Epidermal melanocyte (primary cell): ENCODE measurements at regions not wholly inside any gene's neighbourhood (a gene's known extent, or its start where the extent isn't known, plus 50 kb on each side); places are given as distances from the start of the nearest gene placed in this dataset.

Source experiments
- DNase-seq: peaks from one replicate; pipeline ENCODE4 v3.0.0; 2011; ENCODE audit warnings: low spot score; ENCODE audit not compliant: insufficient read length

DNA sequence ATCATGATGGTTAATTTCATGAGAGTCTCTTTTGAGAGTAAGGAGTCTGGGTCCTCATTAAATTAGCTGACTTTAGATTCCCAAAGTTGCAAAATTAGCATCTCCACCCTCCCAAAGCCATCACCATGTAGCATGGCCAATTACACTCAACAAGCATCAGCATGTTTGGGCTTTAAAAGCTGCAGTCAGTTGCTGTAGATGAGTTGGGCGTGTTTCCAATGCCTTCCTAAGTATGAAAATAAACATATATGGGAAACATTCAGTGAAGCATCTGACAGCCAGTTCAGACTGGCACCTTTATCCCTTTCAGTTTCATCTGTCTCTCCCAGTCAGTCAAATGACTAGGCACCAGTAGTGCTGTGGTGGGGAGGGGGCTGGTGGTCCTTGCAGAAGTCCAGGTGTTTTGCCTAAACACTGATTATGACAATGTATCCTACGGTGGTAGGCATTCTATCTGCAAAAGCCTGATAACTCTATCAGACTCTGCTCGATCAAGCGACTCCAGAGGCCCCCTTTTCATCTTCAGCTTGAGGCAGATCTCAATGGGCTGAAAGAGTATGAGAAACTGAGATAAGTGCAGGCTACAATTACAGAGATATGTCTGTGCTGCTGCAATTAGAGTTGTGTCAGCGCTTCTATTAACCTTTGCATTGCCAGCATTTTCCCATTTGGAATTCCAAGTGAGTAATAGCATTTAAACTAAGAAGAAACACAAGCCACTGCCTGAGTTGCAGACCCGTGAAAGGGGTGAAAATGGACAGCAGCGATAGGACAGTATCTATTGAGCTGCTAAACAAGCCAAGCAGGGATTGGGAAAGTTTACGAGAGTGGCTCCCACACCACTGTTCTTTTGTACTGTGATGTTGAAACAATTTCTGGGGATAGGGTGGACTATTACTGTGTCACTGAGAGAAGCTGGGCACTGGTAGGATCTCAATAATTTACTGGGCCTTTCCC, 67.3 kb upstream of the SPOPL start:
- no peak for DNase-seq

DNA sequence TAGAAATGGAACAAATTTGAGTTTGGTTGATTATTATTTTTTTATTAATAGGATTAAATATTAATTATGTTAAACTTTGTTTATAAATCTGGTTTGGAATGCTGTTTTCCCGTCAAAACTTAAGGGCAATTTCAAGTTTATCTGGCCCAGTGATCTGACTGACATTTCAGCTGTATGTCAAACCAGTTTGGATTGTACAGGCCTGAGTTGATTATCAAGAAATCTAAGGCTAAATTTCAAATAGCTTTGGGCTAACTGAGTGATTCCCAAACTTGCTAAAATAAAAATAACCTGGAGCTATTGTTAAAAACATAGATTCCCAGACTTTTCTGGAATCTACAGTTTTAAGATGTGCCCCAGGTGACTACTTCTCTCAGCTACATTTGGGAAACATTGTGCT, 65.9 kb upstream of the SPOPL start:
- DNase-seq = no peak

- no peak for DNase-seq
Measured at GRCh38 chr2:138439733-138440132, 61.8 kb upstream of the SPOPL start.

DNA sequence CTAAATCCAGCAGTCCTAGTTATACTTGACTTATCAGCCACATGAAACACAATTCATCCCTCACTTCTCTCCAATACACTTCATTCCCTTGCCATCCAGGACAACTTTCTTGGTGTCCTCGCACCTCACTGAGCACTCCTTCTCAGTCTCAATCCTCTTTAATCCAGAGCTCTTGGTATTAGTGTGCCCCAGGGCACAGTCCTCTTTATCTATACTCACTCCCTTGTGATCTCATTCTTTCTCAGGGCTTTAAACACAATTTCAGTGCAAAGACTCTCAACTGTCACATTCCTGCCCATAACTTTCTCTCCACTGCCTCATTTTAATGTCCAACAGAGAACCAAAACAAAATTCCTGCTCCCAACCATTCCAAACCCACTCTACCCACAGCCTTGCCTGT, 60.8 kb upstream of the SPOPL start:
- no peak for DNase-seq

- no peak for DNase-seq
Measured at GRCh38 chr2:138441916-138442315, 59.7 kb upstream of the SPOPL start.

GRCh38 chr2:138444411-138444810, 57.2 kb upstream of the SPOPL start:
- DNase-seq = no peak

DNA sequence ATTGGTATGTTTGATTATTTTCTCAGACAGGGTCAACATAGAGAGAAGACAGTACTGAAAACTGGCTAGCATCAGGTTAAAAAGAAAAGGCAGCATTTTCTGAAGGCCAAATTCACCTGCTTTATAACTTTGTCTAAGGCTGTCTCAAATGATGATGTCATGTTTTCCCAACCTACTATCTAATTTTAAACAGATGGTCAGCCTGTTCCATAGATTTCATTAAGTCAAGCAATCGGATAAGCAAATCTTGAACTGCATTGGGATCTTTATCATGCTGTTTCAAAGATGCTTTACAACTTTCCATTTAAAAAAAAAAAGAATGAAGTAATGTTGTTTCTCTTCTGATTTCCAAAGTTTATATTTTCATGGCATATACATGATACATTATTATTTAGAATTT, 56.3 kb upstream of the SPOPL start:
- no peak for DNase-seq

DNA sequence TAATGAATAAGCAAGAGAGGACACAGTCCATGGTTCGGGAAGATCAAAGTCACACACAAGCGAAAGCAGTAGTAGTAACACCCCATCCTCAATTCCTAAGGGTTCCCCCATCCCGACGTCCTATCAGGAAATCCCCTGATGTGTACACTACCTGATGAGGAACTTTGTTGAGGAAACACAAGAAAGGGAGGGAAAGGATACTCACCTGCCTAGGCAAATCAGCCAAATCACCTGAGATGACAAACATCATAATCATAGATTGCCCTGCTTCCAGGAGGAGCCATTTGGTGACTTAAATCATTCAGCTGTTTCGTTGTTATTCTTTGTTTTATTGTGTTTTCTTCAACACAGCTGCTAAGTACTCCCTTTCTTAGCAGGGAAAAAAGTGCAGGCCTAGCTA, 55.5 kb upstream of the SPOPL start:
- no peak for DNase-seq

GRCh38 chr2:138447889-138448570, 53.5 kb upstream of the SPOPL start:
- DNase-seq = no peak
